ENCODE measurements at regions not wholly inside any gene's neighbourhood (a gene's known extent, or its start where the extent isn't known, plus 50 kb on each side); places are given as distances from the start of the nearest gene placed in this dataset.

GRCh38 chr7:20931739-20932138 lies 145.1 kb upstream of the SP8 start:
- TF ChIP-seq CTCF (IDR thresholded peaks at IDR 0.05; ENCODE audit: extremely low read depth in 1 of 2, insufficient read depth in 1 of 2, low read depth in 1 of 2, low read length in 2 of 2) (no peak), EZH2 (IDR thresholded peaks at IDR 0.05; ENCODE audit: borderline replicate concordance, low read depth, low read length, severe bottlenecking) (no peak), POLR2AphosphoS5 (IDR thresholded peaks at IDR 0.05; ENCODE audit: insufficient read depth, low read depth, low read length) (no peak), MYC (IDR thresholded peaks at IDR 0.05; ENCODE audit: low read depth, low read length) (no peak), POLR2A (IDR thresholded peaks at IDR 0.05; ENCODE audit: low read depth, low read length) (no peak), GATA2 (IDR thresholded peaks at IDR 0.05; ENCODE audit: insufficient read depth, insufficient read length, low read depth, low read length) (no peak)
- TF ChIP-seq, protein P1, sequence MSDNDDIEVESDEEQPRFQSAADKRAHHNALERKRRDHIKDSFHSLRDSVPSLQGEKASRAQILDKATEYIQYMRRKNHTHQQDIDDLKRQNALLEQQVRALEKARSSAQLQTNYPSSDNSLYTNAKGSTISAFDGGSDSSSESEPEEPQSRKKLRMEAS (IDR thresholded peaks at IDR 0.05; ENCODE audit: insufficient read depth, insufficient read length), result no peak

Data from endothelial cell of umbilical vein (primary cell).